GM21423 (cell line): ENCODE measurements at regions not wholly inside any gene's neighbourhood (a gene's known extent, or its start where the extent isn't known, plus 50 kb on each side); places are given as distances from the start of the nearest gene placed in this dataset.

ENCODE experiments used
- ATAC-seq: cut with Tn5 transposase; IDR thresholded peaks from one replicate; pipeline ENCODE4 v1.9.1; 2021; ENCODE audit warnings: mild to moderate bottlenecking, moderate library complexity; ENCODE audit not compliant: unreplicated experiment

GRCh38 chr3:177300039-177300833, 103.0 kb upstream of the TBL1XR1 start:
- ATAC-seq = peak; percentile 86

DNA sequence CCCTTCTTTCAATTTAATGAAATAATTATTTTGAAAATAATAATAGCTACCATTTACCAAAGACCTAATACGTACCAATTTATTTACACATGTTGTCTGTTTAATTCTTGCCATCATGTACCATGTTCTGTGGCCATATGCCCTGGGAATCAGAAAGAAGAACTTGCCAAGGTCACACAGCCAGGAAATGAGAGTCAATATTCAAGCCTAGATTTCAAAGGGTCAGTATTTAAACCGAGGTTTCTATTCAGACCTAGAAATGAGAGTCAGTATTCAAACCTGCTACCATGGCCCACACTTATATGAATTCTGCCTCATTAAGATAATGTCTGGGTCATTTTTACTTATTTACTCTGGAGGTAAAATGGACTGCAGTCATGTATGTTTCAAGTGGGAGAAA, 103.6 kb upstream of the TBL1XR1 start:
- ATAC-seq = peak; percentile 43

DNA sequence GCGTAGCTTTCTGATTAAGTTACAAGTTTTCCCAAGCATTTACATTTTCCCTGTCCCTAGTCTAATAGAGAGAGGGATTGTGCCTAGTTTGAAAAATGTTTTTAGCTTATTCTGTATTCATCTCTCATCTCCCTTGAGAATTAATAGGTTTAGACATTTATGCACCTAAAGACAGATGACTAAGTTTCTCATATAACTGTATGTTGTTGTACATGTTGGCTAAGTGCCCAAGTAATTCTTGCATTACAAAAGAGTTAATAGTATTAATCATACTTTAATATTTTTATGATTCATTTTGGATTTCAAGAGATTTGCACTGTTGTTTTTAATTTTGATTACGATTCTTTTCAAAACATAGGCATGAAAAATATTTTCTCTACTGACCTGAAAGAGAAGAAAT, 109.0 kb upstream of the TBL1XR1 start:
- no peak for ATAC-seq

DNA sequence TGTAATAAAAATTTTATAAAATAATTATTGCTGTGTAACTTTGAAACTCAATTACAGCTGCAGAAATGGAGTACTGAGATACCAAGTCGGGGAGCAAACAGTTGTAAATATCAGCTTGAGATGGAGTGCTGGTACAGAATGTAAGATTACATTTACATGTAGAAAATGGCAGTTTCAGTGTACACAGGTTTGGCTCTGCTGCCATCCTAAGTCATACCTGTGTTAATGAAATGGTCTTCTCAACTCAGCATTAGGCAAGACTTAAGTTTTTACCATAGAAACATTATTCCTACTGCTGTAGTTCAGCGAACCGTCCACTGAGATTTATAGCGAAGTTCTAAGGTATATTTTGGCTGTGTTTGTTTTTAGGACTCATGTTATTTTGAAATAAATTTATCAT, 110.1 kb upstream of the TBL1XR1 start:
- no peak for ATAC-seq

DNA sequence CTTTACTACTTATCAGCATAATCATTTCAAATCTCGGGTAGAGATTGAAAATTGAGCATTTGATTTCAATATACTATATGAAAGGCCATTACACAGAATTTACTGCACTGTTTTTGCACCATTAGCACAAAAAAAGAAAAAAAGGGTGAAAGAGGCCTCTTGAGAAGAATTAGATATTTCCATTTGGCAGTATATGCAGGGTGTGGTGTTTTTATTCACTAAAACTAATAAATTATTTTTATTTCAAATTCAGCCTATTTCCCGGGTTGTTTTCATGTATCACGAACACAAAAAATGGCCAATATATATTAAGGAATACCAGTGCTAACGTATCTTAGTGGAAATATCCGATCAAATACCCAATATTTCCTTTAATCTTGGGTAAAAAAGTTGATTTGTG, 110.5 kb upstream of the TBL1XR1 start:
- no peak for ATAC-seq

DNA sequence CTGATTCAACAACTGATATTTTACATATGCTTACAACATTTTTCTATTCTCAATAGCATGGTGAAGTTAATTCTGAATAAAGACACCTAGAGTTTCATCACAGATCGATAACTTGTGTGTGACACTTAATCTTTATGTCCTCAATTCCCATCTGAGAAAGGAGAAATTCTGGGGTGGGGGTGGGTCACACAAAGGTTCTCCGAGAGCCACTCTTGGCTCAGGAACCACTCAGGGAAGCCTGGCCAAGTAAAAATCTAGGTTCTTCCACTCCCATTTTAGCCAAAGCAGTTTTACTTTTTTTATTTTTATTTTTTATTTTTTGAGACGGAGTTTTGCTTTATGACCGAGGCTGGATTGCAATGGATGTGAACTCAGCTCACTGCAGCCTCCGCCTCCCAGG, 111.0 kb upstream of the TBL1XR1 start:
- ATAC-seq = no peak

DNA sequence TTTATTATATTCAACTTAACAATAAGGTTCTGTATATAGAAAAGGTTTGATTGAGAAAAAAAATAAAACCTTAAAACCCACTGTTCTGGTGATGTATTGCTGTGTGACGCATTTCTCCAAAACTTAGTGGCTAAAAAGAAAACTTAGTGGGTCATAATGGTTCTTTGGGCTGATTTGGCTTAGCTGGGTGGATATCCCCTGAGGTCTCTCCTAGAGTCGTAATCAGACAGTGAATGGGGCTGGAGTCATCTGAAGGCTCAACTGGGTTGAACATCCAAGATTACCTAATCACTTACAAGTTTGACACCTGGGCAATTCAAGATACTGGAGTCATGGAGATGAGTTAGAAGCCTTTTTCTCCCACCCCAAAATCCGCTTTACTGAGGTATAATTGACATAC, 111.6 kb upstream of the TBL1XR1 start:
- ATAC-seq = no peak

GRCh38 chr3:177312491-177312890, 115.2 kb upstream of the TBL1XR1 start:
- ATAC-seq = no peak

DNA sequence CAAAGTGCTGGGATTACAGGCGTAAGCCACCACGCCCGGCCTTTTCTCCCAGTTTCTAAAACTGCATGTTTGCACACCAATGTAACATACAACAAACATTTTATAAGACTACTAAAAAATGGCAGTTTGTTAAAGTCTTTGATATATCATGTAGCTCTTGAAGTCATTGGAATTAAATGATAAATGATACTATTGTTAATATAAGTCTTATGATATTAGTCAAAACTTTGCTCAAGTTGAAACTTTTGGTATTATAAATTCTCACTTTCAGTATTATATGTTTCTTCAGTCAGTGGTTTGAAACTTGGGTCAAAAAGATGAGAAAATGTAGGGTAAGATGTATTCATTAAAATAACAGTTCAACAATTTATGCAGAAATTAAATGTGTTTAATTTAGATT, 117.6 kb upstream of the TBL1XR1 start:
- no peak for ATAC-seq

- ATAC-seq = no peak
These were observed 120.0 kb upstream of the TBL1XR1 start for GRCh38 chr3:177317247-177317646.

- ATAC-seq = no peak
These were observed 121.3 kb upstream of the TBL1XR1 start for GRCh38 chr3:177318559-177318958.

DNA sequence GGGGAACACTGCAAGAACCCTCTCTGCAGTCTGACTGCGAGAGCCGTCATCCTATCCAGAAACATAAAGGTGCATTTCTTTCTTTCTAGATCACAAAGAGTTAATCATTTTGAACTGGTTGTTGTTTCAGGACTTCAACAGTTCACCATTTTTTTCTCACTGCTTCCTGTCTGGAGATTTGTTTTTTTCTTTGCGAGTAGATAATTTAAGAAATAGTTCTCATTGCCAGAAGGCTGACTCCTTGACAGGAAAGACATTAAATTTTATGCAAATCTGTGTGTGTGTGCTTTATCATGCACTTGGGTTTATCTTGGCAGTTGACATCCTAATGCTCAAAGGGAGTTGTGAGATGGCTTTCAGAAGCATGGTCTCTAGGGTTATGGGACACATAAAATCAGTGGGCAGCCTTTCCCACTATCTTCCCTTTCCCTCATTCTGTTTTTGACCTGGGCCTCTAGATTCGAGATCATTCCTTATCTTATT, 123.5 kb upstream of the TBL1XR1 start:
- peak; percentile 58 for ATAC-seq

- ATAC-seq = no peak
These were observed 124.5 kb upstream of the TBL1XR1 start for GRCh38 chr3:177321819-177322218.

- no peak for ATAC-seq
These were observed 125.6 kb upstream of the TBL1XR1 start for GRCh38 chr3:177322881-177323280.

- no peak for ATAC-seq
These were observed 132.6 kb upstream of the TBL1XR1 start for GRCh38 chr3:177329854-177330253.

- no peak for ATAC-seq
These were observed 133.5 kb upstream of the TBL1XR1 start for GRCh38 chr3:177330779-177331178.

DNA sequence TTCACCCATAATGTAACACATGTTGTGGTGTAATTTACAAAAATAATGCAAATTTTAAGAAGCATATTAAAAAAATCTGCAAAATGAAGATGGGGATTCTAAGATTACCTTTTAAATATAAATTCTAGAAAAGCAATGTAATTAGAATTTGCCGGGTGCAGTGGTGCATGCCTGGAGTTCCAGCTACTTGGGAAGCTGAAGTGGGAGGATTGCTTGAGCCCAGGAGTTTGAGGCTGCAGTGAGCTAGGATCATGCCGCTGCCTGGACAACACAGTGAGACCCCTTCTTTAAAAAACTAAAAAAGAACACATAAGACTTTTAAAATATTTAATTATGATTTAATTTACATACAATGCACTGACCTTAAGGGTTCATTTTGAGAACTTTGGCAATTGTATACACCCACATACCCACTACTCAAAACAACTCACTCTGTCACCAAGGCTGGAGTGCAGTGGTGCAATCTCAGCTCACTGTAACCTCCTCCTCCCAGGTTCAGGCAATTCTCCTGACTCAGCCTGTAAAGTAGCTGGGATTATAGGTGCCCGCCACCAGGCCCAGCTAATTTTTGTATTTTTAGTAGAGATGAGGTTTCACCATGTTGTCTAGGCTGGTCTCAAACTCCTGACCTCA, 134.0 kb upstream of the TBL1XR1 start:
- ATAC-seq = no peak

GRCh38 chr3:177332955-177333354, 135.7 kb upstream of the TBL1XR1 start:
- ATAC-seq = no peak

GRCh38 chr3:177333533-177334520, 136.5 kb upstream of the TBL1XR1 start:
- ATAC-seq = no peak

DNA sequence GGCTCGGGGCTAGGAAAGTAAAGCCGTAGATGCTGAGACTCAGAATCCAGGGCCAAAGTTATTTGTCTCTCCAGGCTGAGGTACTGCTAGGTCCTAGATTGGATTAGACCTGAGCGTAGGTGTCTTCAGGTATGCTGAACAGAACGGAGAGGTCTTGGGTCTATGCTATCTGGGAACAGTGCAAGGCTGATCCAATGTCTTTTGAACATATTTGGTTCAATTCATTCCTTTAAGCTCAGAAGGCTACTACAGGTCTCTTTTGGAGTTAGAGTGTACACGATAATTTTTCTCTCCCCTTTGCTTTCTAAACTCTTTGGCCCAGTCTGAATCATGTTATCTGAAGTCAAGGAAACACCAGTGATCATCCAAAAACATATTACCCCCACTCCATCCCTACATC, 137.5 kb upstream of the TBL1XR1 start:
- no peak for ATAC-seq

DNA sequence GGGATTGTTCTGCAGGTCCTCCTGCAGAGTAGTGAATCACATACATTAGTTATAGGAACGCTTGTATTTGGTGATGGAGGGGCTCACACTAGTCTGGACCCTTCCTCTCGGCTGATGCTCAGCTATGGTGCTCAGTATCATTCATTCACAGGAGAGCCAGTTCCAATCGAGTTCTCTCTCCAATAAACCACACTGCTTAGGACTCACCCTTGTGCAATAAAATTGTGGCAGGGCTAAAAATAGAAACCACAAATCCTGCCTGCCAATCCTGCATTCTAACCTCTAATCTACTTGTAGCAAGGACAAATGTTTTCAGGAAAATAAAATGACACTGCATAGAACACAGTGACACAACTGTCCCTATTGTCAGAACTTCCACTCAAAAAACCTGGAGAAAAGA, 138.4 kb upstream of the TBL1XR1 start:
- no peak for ATAC-seq
